HCT116 (cell line): ENCODE measurements at regions not wholly inside any gene's neighbourhood (a gene's known extent, or its start where the extent isn't known, plus 50 kb on each side); places are given as distances from the start of the nearest gene placed in this dataset.

Experiments used
- ATAC-seq: fragments of 200-7000 bp; cut with Tn5 transposase; 2 replicates; pipeline ENCODE4 v1.9.1; 2020; ENCODE audit warnings: mild to moderate bottlenecking, moderate library complexity
- BruUV-seq: library from RNA; stranded (reverse); fragments of 400-500 nt; replicated peaks from 2 replicates; lab custom pipeline; 2021; lab: Mats Ljungman, UMichigan
- CTCF ChIA-PET: fragments of 300-600 bp; sonication (Branson Sonifier 250); formaldehyde crosslinking; loops from one replicate; lab custom pipeline; 2021; ENCODE audit warnings: antibody characterized with exemption; lab: Charles Lee
- POLR2A ChIA-PET: fragments of 300-600, 350-600 bp; sonication (Branson Sonifier 250); formaldehyde crosslinking; loops from one replicate; lab custom pipeline; 2021; ENCODE audit warnings: antibody characterized with exemption; lab: Charles Lee
- RAD21 ChIA-PET, 2 experiments: fragments of 300-600 bp; sonication (Branson Sonifier 250); formaldehyde crosslinking; loops; one replicate each; lab custom pipeline; 2023; ENCODE audit warnings: low total read pairs in 2 of 2; ENCODE audit not compliant: uncharacterized antibody in 2 of 2, unreplicated experiment in 2 of 2, low non-redundant PET in 1 of 2; lab: Charles Lee
- DNase-seq: peaks from one replicate; pipeline ENCODE4 v3.0.0-alpha.2; 2010; ENCODE audit warnings: low read depth, low spot score
- H2AFZ ChIP-seq: fragments of 200-600 bp; shearing (Covaris generic), sonication (generic); 2 replicates; pipeline ENCODE4 v1.6.1; 2017; ENCODE audit warnings: low read depth, mixed run types, mixed read lengths, antibody characterized with exemption, low read length; ENCODE audit not compliant: poor library complexity, severe bottlenecking
- H3K27ac ChIP-seq: 2 replicates; pipeline ENCODE4 v1.5.1; 2012; ENCODE audit warnings: low read depth, low read length
- H3K27me3 ChIP-seq: fragments of 200-600 bp; sonication (generic); 2 replicates; pipeline ENCODE4 v1.6.1; 2016; ENCODE audit warnings: mixed run types, low read length, mixed read lengths; ENCODE audit not compliant: insufficient read depth
- H3K36me3 ChIP-seq, 2 experiments: fragments of 200-500 bp in 1 of 2; fragments of 200-600 bp in 1 of 2; sonication (Bioruptor generic) in 1 of 2; sonication (generic) in 1 of 2; 2 replicates each; pipeline versions ENCODE4 v1.5.1 to v1.6.1; 2014 to 2016; ENCODE audit warnings: low read length in 2 of 2, inconsistent platforms in 1 of 2, mixed read lengths in 1 of 2, mixed run types in 1 of 2; ENCODE audit not compliant: insufficient read depth in 2 of 2, control insufficient read depth in 1 of 2
- H3K4me1 ChIP-seq, 2 experiments: fragments of 200-600 bp in 1 of 2; sonication (generic) in 1 of 2; 2 replicates each; pipeline versions ENCODE4 v1.5.1 to v1.6.1; 2012 to 2017; ENCODE audit warnings: low read length in 2 of 2, inconsistent platforms in 1 of 2, mild to moderate bottlenecking in 1 of 2, mixed read lengths in 1 of 2, mixed run types in 1 of 2, moderate library complexity in 1 of 2; ENCODE audit not compliant: insufficient read depth in 2 of 2, control insufficient read depth in 1 of 2
- H3K4me2 ChIP-seq: fragments of 200-600 bp; sonication (generic); 2 replicates; pipeline ENCODE4 v1.6.1; 2017; ENCODE audit warnings: mixed run types, low read length, mixed read lengths
- H3K4me3 ChIP-seq, 2 experiments: fragments of 200-600 bp in 1 of 2; sonication (generic) in 1 of 2; replicated peaks in 1 of 2; 2 replicates each; pipeline ENCODE4 v1.5.1; 2011 to 2016; ENCODE audit warnings: low read length in 2 of 2, control low read depth in 1 of 2, low read depth in 1 of 2, mild to moderate bottlenecking in 1 of 2, mixed read lengths in 1 of 2, mixed run types in 1 of 2
- H3K79me2 ChIP-seq: fragments of 200-600 bp; sonication (generic); 2 replicates; pipeline ENCODE4 v1.6.1; 2017; ENCODE audit warnings: mild to moderate bottlenecking, mixed run types, low read length, moderate library complexity, mixed read lengths; ENCODE audit not compliant: insufficient read depth
- H3K9ac ChIP-seq: fragments of 200-600 bp; sonication (generic); 2 replicates; pipeline ENCODE4 v1.6.1; 2016; ENCODE audit warnings: low read length, mixed read lengths
- H3K9me2 ChIP-seq: fragments of 200-600 bp; sonication (generic), shearing (Covaris generic); 2 replicates; pipeline ENCODE4 v1.6.1; 2017; ENCODE audit warnings: mixed run types, mild to moderate bottlenecking, moderate library complexity; ENCODE audit not compliant: insufficient read depth
- H3K9me3 ChIP-seq, 2 experiments: fragments of 200-500 bp in 1 of 2; fragments of 200-600 bp in 1 of 2; sonication (Bioruptor generic) in 1 of 2; sonication (generic) in 1 of 2; 2 replicates each; pipeline ENCODE4 v1.6.1; 2014 to 2017; ENCODE audit warnings: low read length in 2 of 2, mixed read lengths in 2 of 2, inconsistent platforms in 1 of 2, low read depth in 1 of 2, mild to moderate bottlenecking in 1 of 2, mixed run types in 1 of 2, moderate library complexity in 1 of 2; ENCODE audit not compliant: control insufficient read depth in 1 of 2, insufficient read depth in 1 of 2
- H4K20me1 ChIP-seq: fragments of 200-600 bp; sonication (generic), shearing (Covaris generic); 2 replicates; pipeline ENCODE4 v1.6.1; 2017; ENCODE audit warnings: mixed run types, mild to moderate bottlenecking, moderate library complexity; ENCODE audit not compliant: insufficient read depth
- CEBPB ChIP-seq: IDR thresholded peaks from 2 replicates; pipeline ENCODE4 v1.6.1; 2012; ENCODE audit warnings: low read depth
- ELF1 ChIP-seq: IDR thresholded peaks from 2 replicates; pipeline ENCODE4 v1.6.1; 2012; ENCODE audit warnings: low read depth, borderline replicate concordance
- EZH2 ChIP-seq: fragments of 200-600 bp; sonication (generic); IDR thresholded peaks from 2 replicates; pipeline ENCODE4 v1.6.1; 2017; ENCODE audit warnings: antibody characterized with exemption, mixed run types
- EZH2phosphoT487 ChIP-seq: fragments of 200-600 bp; IDR thresholded peaks from 2 replicates; pipeline ENCODE4 v1.6.1; 2018; ENCODE audit warnings: antibody characterized with exemption, borderline replicate concordance
- JUND ChIP-seq: IDR thresholded peaks from 2 replicates; pipeline ENCODE4 v1.6.1; 2012
- POLR2AphosphoS5 ChIP-seq: IDR thresholded peaks from 2 replicates; pipeline ENCODE4 v1.6.1; 2011; ENCODE audit warnings: mild to moderate bottlenecking, low read depth, low read length, moderate library complexity
- TCF7L2 ChIP-seq: IDR thresholded peaks from 2 replicates; pipeline ENCODE4 v1.7.0; 2011; ENCODE audit warnings: borderline replicate concordance, inconsistent platforms; ENCODE audit not compliant: insufficient read depth, insufficient read length; ENCODE audit errors: extremely low read depth
- YY1 ChIP-seq: IDR thresholded peaks from 2 replicates; pipeline ENCODE4 v1.6.1; 2011; ENCODE audit warnings: low read length, low read depth, moderate library complexity, mild to moderate bottlenecking; ENCODE audit not compliant: insufficient replicate concordance; ENCODE audit errors: extremely low read depth
- intact Hi-C: fragments of 100-400 bp; cut with micrococcal nuclease; formaldehyde crosslinking; loops from 2 replicates; pipeline ENCODE4 v1.10.0; 2022
- TF ChIP-seq, protein P1 (sequence below): IDR thresholded peaks from 2 replicates; pipeline ENCODE4 v1.6.1; 2012
- TF ChIP-seq, protein P2 (sequence below): IDR thresholded peaks from 2 replicates; pipeline ENCODE4 v1.6.1; 2012; ENCODE audit warnings: low read depth
- TF ChIP-seq, protein P3 (sequence below), 3 experiments: fragments of 200-600 bp in 1 of 3; sonication (generic) in 1 of 3; IDR thresholded peaks in 2 of 3; conservative IDR thresholded peaks in 1 of 3; 2 replicates each; pipeline ENCODE4 v1.5.1; 2012 to 2017; ENCODE audit warnings: low read depth in 2 of 3, low read length in 2 of 3, antibody characterized with exemption in 1 of 3, borderline replicate concordance in 1 of 3, control low read depth in 1 of 3, mild to moderate bottlenecking in 1 of 3, mixed read lengths in 1 of 3, mixed run types in 1 of 3, moderate library complexity in 1 of 3; ENCODE audit not compliant: insufficient read depth in 1 of 3
- TF ChIP-seq, protein P4 (sequence below): IDR thresholded peaks from 2 replicates; pipeline ENCODE4 v1.6.1; 2011; ENCODE audit warnings: mild to moderate bottlenecking, low read length, moderate library complexity; ENCODE audit not compliant: insufficient replicate concordance; ENCODE audit errors: extremely low read depth

DNA sequence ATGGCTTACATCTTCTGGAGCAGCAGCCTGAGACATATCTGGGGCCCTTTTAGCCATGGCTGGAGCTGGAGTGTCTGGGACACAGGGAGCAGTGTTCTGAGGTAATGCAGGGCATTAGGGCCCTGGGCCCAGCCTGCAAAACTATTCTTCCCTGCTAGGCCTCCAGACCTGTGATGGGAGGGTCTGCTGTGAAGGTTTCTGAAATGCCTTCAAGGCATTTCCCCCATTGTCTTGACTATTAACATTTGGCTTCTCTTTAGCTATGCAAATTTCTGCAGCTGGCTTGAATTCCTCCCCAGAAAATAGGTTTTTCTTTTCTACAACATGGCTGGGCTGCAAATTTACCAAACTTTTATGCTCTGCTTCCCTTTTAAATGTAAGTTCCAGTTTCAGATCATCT, 61.5 kb downstream of the EDN1 start:
- Histone ChIP-seq H3K4me2 (no peak overlapping the region), H3K9me3 (no peaks in the 10 kb centered on the region), H3K27me3 (no peaks in the 10 kb centered on the region), H3K4me3 (no peak overlapping the region), H3K9me2 (no peaks in the 10 kb centered on the region), H3K4me1 (peaks cover 8 to 33% of the 10 kb centered on the region in 2 experiments; a peak in 3 of 4 replicates), H2AFZ (no peak overlapping the region), H3K36me3 (no peaks in the 10 kb centered on the region), H3K79me2 (no peaks in the 10 kb centered on the region), H3K9ac (no peak overlapping the region), H4K20me1 (no peaks in the 10 kb centered on the region), H3K27ac (no peak overlapping the region)
- RAD21 ChIA-PET, result no interaction called here
- POLR2A ChIA-PET, result no interaction called here
- no peak for ATAC-seq
- no peak for TF ChIP-seq TCF7L2
- TF ChIP-seq ELF1, result no peak
- CTCF ChIA-PET, result no interaction called here
- BruUV-seq, result no TSS peak
- intact Hi-C loops, result no loop called here
- DNase-seq, result no peak

DNA sequence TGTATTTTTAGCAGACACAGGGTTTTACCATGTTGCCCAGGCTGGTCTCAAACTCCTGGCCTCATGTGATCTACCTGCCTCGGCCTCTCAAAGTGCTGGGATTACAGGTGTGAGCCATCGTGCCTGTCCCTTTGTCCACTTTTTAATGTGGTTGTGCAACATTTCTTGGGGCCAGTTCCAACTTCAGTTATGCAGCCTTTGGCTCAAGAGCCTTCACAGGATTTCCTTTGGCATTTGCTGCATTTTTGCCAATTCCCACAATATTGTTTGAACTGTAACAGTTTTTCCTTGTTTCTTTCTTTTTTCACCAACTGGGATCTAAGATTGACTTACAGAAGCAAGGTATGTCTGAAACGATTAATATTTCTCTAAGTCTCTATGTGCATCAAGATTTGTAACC, 63.6 kb downstream of the EDN1 start:
- DNase-seq (no peak), ATAC-seq (no peak)
- H3K9me2 ChIP-seq, result no peaks in the 10 kb centered on the region
- H2AFZ ChIP-seq, result no peak overlapping the region
- H3K36me3 ChIP-seq, result no peaks in the 10 kb centered on the region
- ChIA-PET RAD21 (no interaction called here), CTCF (no interaction called here), POLR2A (no interaction called here)
- intact Hi-C loops, result no loop called here
- no peaks in the 10 kb centered on the region for H4K20me1 ChIP-seq
- no peak overlapping the region for H3K4me3 ChIP-seq
- H3K4me1 ChIP-seq, result peaks cover 6 to 19% of the 10 kb centered on the region in 2 experiments; a peak in 3 of 4 replicates
- no peaks in the 10 kb centered on the region for H3K27me3 ChIP-seq
- no peak overlapping the region for H3K27ac ChIP-seq
- no peaks in the 10 kb centered on the region for H3K9me3 ChIP-seq
- no peaks in the 10 kb centered on the region for H3K79me2 ChIP-seq
- no TSS peak for BruUV-seq
- no peak overlapping the region for H3K4me2 ChIP-seq
- H3K9ac ChIP-seq, result no peak overlapping the region
- TF ChIP-seq TCF7L2, result no peak
- no peak for TF ChIP-seq EZH2
- no peak for TF ChIP-seq POLR2AphosphoS5
- TF ChIP-seq, protein P1, sequence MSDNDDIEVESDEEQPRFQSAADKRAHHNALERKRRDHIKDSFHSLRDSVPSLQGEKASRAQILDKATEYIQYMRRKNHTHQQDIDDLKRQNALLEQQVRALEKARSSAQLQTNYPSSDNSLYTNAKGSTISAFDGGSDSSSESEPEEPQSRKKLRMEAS, result no peak
- no peak for TF ChIP-seq YY1
- TF ChIP-seq EZH2phosphoT487, result no peak
- TF ChIP-seq, protein P2, sequence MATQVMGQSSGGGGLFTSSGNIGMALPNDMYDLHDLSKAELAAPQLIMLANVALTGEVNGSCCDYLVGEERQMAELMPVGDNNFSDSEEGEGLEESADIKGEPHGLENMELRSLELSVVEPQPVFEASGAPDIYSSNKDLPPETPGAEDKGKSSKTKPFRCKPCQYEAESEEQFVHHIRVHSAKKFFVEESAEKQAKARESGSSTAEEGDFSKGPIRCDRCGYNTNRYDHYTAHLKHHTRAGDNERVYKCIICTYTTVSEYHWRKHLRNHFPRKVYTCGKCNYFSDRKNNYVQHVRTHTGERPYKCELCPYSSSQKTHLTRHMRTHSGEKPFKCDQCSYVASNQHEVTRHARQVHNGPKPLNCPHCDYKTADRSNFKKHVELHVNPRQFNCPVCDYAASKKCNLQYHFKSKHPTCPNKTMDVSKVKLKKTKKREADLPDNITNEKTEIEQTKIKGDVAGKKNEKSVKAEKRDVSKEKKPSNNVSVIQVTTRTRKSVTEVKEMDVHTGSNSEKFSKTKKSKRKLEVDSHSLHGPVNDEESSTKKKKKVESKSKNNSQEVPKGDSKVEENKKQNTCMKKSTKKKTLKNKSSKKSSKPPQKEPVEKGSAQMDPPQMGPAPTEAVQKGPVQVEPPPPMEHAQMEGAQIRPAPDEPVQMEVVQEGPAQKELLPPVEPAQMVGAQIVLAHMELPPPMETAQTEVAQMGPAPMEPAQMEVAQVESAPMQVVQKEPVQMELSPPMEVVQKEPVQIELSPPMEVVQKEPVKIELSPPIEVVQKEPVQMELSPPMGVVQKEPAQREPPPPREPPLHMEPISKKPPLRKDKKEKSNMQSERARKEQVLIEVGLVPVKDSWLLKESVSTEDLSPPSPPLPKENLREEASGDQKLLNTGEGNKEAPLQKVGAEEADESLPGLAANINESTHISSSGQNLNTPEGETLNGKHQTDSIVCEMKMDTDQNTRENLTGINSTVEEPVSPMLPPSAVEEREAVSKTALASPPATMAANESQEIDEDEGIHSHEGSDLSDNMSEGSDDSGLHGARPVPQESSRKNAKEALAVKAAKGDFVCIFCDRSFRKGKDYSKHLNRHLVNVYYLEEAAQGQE, result no peak
- TF ChIP-seq, protein P3, sequence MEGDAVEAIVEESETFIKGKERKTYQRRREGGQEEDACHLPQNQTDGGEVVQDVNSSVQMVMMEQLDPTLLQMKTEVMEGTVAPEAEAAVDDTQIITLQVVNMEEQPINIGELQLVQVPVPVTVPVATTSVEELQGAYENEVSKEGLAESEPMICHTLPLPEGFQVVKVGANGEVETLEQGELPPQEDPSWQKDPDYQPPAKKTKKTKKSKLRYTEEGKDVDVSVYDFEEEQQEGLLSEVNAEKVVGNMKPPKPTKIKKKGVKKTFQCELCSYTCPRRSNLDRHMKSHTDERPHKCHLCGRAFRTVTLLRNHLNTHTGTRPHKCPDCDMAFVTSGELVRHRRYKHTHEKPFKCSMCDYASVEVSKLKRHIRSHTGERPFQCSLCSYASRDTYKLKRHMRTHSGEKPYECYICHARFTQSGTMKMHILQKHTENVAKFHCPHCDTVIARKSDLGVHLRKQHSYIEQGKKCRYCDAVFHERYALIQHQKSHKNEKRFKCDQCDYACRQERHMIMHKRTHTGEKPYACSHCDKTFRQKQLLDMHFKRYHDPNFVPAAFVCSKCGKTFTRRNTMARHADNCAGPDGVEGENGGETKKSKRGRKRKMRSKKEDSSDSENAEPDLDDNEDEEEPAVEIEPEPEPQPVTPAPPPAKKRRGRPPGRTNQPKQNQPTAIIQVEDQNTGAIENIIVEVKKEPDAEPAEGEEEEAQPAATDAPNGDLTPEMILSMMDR (IDR thresholded peaks at IDR 0.05 in 2 of 3, conservative IDR thresholded peaks at IDR 0.05 in 1 of 3; ENCODE audit: borderline replicate concordance in 1 of 3, insufficient read depth in 1 of 3, low read depth in 2 of 3, low read length in 2 of 3), result no peak
- no peak for TF ChIP-seq CEBPB
- TF ChIP-seq, protein P4, sequence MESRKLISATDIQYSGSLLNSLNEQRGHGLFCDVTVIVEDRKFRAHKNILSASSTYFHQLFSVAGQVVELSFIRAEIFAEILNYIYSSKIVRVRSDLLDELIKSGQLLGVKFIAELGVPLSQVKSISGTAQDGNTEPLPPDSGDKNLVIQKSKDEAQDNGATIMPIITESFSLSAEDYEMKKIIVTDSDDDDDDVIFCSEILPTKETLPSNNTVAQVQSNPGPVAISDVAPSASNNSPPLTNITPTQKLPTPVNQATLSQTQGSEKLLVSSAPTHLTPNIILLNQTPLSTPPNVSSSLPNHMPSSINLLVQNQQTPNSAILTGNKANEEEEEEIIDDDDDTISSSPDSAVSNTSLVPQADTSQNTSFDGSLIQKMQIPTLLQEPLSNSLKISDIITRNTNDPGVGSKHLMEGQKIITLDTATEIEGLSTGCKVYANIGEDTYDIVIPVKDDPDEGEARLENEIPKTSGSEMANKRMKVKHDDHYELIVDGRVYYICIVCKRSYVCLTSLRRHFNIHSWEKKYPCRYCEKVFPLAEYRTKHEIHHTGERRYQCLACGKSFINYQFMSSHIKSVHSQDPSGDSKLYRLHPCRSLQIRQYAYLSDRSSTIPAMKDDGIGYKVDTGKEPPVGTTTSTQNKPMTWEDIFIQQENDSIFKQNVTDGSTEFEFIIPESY, result no peak
- no peak for TF ChIP-seq JUND
